ENCODE measurements at regions not wholly inside any gene's neighbourhood (a gene's known extent, or its start where the extent isn't known, plus 50 kb on each side); places are given as distances from the start of the nearest gene placed in this dataset.

GRCh38 chr7:156145184-156145583 lies 332.9 kb upstream of the SHH start:
- no peaks in the 10 kb centered on the region for H3K9me3 ChIP-seq (ENCODE audit: control insufficient read depth in 2 of 3, insufficient read depth in 1 of 3, low read length in 3 of 3)
- no peak overlapping the region for H3K4me3 ChIP-seq (ENCODE audit: low read length in 3 of 3)
- H3K27ac ChIP-seq (ENCODE audit: low read depth in 2 of 2, low read length in 2 of 2), result no peak overlapping the region
- no peaks in the 10 kb centered on the region for H3K4me1 ChIP-seq (ENCODE audit: control insufficient read depth in 2 of 3, insufficient read depth in 2 of 3, low read depth in 1 of 3, low read length in 3 of 3)
- DNase-seq, result no peak
- H3K36me3 ChIP-seq (ENCODE audit: control insufficient read depth in 2 of 3, insufficient read depth in 3 of 3, low read length in 3 of 3), result no peaks in the 10 kb centered on the region
- H3K9ac ChIP-seq (ENCODE audit: low read length in 3 of 3), result no peak overlapping the region
- TF ChIP-seq CTCF (IDR thresholded peaks at IDR 0.05; ENCODE audit: borderline replicate concordance, extremely low read depth, insufficient read depth), result no peak
- intact Hi-C loops (cut with DNase I), result no loop called here
- no peaks in the 10 kb centered on the region for H3K27me3 ChIP-seq (ENCODE audit: control insufficient read depth, insufficient read depth, low read length)
- FAIRE-seq, result no peak

GRCh38 chr7:156143683-156144082 lies 331.4 kb upstream of the SHH start:
- H3K4me3 ChIP-seq (ENCODE audit: low read length in 3 of 3), result no peak overlapping the region
- H3K4me1 ChIP-seq (ENCODE audit: control insufficient read depth in 2 of 3, insufficient read depth in 2 of 3, low read depth in 1 of 3, low read length in 3 of 3), result no peaks in the 10 kb centered on the region
- DNase-seq (peak in 2 of 5 donors; percentile 0 to 64), FAIRE-seq (no peak)
- no peaks in the 10 kb centered on the region for H3K27me3 ChIP-seq (ENCODE audit: control insufficient read depth, insufficient read depth, low read length)
- no peak overlapping the region for H3K9ac ChIP-seq (ENCODE audit: low read length in 3 of 3)
- TF ChIP-seq CTCF (IDR thresholded peaks at IDR 0.05; ENCODE audit: borderline replicate concordance, extremely low read depth, insufficient read depth), result no peak
- H3K9me3 ChIP-seq (ENCODE audit: control insufficient read depth in 2 of 3, insufficient read depth in 1 of 3, low read length in 3 of 3), result no peaks in the 10 kb centered on the region
- H3K36me3 ChIP-seq (ENCODE audit: control insufficient read depth in 2 of 3, insufficient read depth in 3 of 3, low read length in 3 of 3), result no peaks in the 10 kb centered on the region
- intact Hi-C loops (cut with DNase I), result no loop called here
- H3K27ac ChIP-seq (ENCODE audit: low read depth in 2 of 2, low read length in 2 of 2), result no peak overlapping the region

- no peaks in the 10 kb centered on the region for H3K27me3 ChIP-seq (ENCODE audit: control insufficient read depth, insufficient read depth, low read length)
- no peak overlapping the region for H3K27ac ChIP-seq (ENCODE audit: low read depth in 2 of 2, low read length in 2 of 2)
- no peak for TF ChIP-seq CTCF (IDR thresholded peaks at IDR 0.05; ENCODE audit: borderline replicate concordance, extremely low read depth, insufficient read depth)
- no peaks in the 10 kb centered on the region for H3K4me1 ChIP-seq (ENCODE audit: control insufficient read depth in 2 of 3, insufficient read depth in 2 of 3, low read depth in 1 of 3, low read length in 3 of 3)
- H3K4me3 ChIP-seq (ENCODE audit: low read length in 3 of 3), result no peak overlapping the region
- H3K9me3 ChIP-seq (ENCODE audit: control insufficient read depth in 2 of 3, insufficient read depth in 1 of 3, low read length in 3 of 3), result no peaks in the 10 kb centered on the region
- DNase-seq (no peak), FAIRE-seq (no peak)
- no peaks in the 10 kb centered on the region for H3K36me3 ChIP-seq (ENCODE audit: control insufficient read depth in 2 of 3, insufficient read depth in 3 of 3, low read length in 3 of 3)
- H3K9ac ChIP-seq (ENCODE audit: low read length in 3 of 3), result no peak overlapping the region
- intact Hi-C loops (cut with DNase I), result no loop called here
These were observed 330.9 kb upstream of the SHH start for GRCh38 chr7:156143158-156143557.

- DNase-seq (no peak), FAIRE-seq (no peak)
- no peak for TF ChIP-seq CTCF (IDR thresholded peaks at IDR 0.05; ENCODE audit: borderline replicate concordance, extremely low read depth, insufficient read depth)
- Histone ChIP-seq H3K27ac (ENCODE audit: low read depth in 2 of 2, low read length in 2 of 2) (no peak overlapping the region), H3K36me3 (ENCODE audit: control insufficient read depth in 2 of 3, insufficient read depth in 3 of 3, low read length in 3 of 3) (no peaks in the 10 kb centered on the region), H3K4me1 (ENCODE audit: control insufficient read depth in 2 of 3, insufficient read depth in 2 of 3, low read depth in 1 of 3, low read length in 3 of 3) (no peaks in the 10 kb centered on the region), H3K4me3 (ENCODE audit: low read length in 3 of 3) (no peak overlapping the region), H3K9me3 (ENCODE audit: control insufficient read depth in 2 of 3, insufficient read depth in 1 of 3, low read length in 3 of 3) (no peaks in the 10 kb centered on the region), H3K27me3 (ENCODE audit: control insufficient read depth, insufficient read depth, low read length) (no peaks in the 10 kb centered on the region), H3K9ac (ENCODE audit: low read length in 3 of 3) (no peak overlapping the region)
- intact Hi-C loops (cut with DNase I), result no loop called here
These were observed 329.7 kb upstream of the SHH start for GRCh38 chr7:156141941-156142340.

Measured in kidney (tissue), 13 donors.